ENCODE measurements at regions not wholly inside any gene's neighbourhood (a gene's known extent, or its start where the extent isn't known, plus 50 kb on each side); places are given as distances from the start of the nearest gene placed in this dataset.

DNA sequence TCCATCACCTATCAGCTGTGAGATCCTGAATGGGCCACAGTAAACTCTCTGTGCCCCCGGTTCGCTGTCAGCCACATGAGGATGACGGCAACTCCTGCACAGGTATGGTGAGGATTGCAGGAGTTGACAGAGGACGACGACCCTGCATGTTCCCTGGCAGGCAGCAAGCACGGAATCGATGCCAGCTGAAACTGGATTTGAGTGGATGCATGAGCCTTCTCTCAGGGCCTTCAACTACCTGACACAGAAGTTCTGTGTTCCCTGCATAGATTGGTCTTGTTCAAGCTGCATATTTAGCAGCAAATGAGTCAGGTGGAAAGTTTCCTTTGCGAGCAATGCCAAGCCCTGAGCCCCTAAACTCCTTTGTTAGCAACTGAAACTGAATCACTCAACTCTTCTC, 69.6 kb upstream of the PTCH1 start:
- no peak for TF ChIP-seq TCF7L2 (IDR thresholded peaks at IDR 0.05; ENCODE audit: borderline replicate concordance, extremely low read depth, insufficient read depth, insufficient read length)
- no peak for TF ChIP-seq POLR2A (IDR thresholded peaks at IDR 0.05; ENCODE audit: borderline replicate concordance, extremely low read depth, insufficient read depth, insufficient read length)
- no peak for TF ChIP-seq ZNF274 (IDR thresholded peaks at IDR 0.05; ENCODE audit: low read depth, low read length)
- TF ChIP-seq, protein P1, sequence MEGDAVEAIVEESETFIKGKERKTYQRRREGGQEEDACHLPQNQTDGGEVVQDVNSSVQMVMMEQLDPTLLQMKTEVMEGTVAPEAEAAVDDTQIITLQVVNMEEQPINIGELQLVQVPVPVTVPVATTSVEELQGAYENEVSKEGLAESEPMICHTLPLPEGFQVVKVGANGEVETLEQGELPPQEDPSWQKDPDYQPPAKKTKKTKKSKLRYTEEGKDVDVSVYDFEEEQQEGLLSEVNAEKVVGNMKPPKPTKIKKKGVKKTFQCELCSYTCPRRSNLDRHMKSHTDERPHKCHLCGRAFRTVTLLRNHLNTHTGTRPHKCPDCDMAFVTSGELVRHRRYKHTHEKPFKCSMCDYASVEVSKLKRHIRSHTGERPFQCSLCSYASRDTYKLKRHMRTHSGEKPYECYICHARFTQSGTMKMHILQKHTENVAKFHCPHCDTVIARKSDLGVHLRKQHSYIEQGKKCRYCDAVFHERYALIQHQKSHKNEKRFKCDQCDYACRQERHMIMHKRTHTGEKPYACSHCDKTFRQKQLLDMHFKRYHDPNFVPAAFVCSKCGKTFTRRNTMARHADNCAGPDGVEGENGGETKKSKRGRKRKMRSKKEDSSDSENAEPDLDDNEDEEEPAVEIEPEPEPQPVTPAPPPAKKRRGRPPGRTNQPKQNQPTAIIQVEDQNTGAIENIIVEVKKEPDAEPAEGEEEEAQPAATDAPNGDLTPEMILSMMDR (IDR thresholded peaks at IDR 0.05 in 2 of 3, conservative IDR thresholded peaks at IDR 0.05 in 1 of 3; ENCODE audit: borderline replicate concordance in 1 of 3, insufficient read depth in 1 of 3, low read depth in 2 of 3, low read length in 2 of 3), result no peak
- TF ChIP-seq SP1 (IDR thresholded peaks at IDR 0.05; ENCODE audit: low read depth), result no peak
- TF ChIP-seq SRF (IDR thresholded peaks at IDR 0.05; ENCODE audit: low read depth), result no peak
